IMR-90 (cell line): ENCODE measurements at regions not wholly inside any gene's neighbourhood (a gene's known extent, or its start where the extent isn't known, plus 50 kb on each side); places are given as distances from the start of the nearest gene placed in this dataset.

Experiments
- ATAC-seq: fragments of 200-7000 bp; cut with Tn5 transposase; 2 replicates; pipeline ENCODE4 v1.9.1; 2020; ENCODE audit warnings: low read depth, mild to moderate bottlenecking, moderate library complexity
- BruUV-seq: library from RNA; stranded (reverse); fragments of 400-500 nt; replicated peaks from 2 replicates; lab custom pipeline; 2021; lab: Mats Ljungman, UMichigan
- CTCF ChIA-PET: fragments of 300-600 bp; formaldehyde crosslinking; extraction: SDS; loops from one replicate; lab custom pipeline; 2021; ENCODE audit warnings: antibody characterized with exemption; lab: Yijun Ruan, JAX
- POLR2A ChIA-PET: fragments of 300-600 bp; sonication (Branson Sonifier 250); formaldehyde crosslinking; loops from one replicate; lab custom pipeline; 2022; ENCODE audit warnings: antibody characterized with exemption; ENCODE audit not compliant: unreplicated experiment; lab: Charles Lee
- DNase-seq: peaks from one replicate; pipeline ENCODE4 v3.0.0; 2013
- H2AFZ ChIP-seq: replicated peaks from 2 replicates; pipeline ENCODE3; 2013; ENCODE audit warnings: low read length, mild to moderate bottlenecking; ENCODE audit not compliant: poor library complexity
- H2AK5ac ChIP-seq: 2 replicates; pipeline ENCODE4 v1.6.1; 2013; ENCODE audit warnings: low read depth, low read length, inconsistent platforms
- H2AK9ac ChIP-seq: replicated peaks from 2 replicates; pipeline ENCODE3; 2013; ENCODE audit warnings: mild to moderate bottlenecking, low read depth, low read length, moderate library complexity; ENCODE audit not compliant: poor library complexity
- H2BK120ac ChIP-seq: 2 replicates; pipeline ENCODE4 v1.6.1; 2013; ENCODE audit warnings: low read depth, low read length, inconsistent platforms
- H2BK15ac ChIP-seq: 3 replicates; pipeline ENCODE4 v1.6.1; 2013; ENCODE audit warnings: low read depth, low read length, inconsistent platforms
- H2BK20ac ChIP-seq: 2 replicates; pipeline ENCODE4 v1.6.1; 2013; ENCODE audit warnings: low read depth, mild to moderate bottlenecking, inconsistent platforms, low read length, moderate library complexity
- H2BK5ac ChIP-seq: 2 replicates; pipeline ENCODE4 v1.6.1; 2013; ENCODE audit warnings: mild to moderate bottlenecking, low read depth, low read length, inconsistent platforms; ENCODE audit not compliant: poor library complexity, severe bottlenecking
- H3K14ac ChIP-seq: replicated peaks from 2 replicates; pipeline ENCODE4 v1.6.1; 2013; ENCODE audit warnings: low read depth, low read length, inconsistent platforms
- H3K18ac ChIP-seq: 2 replicates; pipeline ENCODE4 v1.6.1; 2013; ENCODE audit warnings: low read depth, low read length, control low read depth
- H3K23ac ChIP-seq: 2 replicates; pipeline ENCODE4 v1.6.1; 2013; ENCODE audit warnings: low read depth, low read length, inconsistent platforms
- H3K27ac ChIP-seq: 2 replicates; pipeline ENCODE4 v1.5.1; 2013; ENCODE audit warnings: mild to moderate bottlenecking, control low read depth, low read length; ENCODE audit not compliant: insufficient read depth
- H3K27me3 ChIP-seq: 2 replicates; pipeline ENCODE4 v1.6.1; 2013; ENCODE audit warnings: low read length; ENCODE audit not compliant: control insufficient read depth, insufficient read depth
- H3K36me3 ChIP-seq: 2 replicates; pipeline ENCODE4 v1.6.1; 2013; ENCODE audit warnings: low read length, mixed read lengths; ENCODE audit not compliant: control insufficient read depth, insufficient read depth
- H3K4ac ChIP-seq: 2 replicates; pipeline ENCODE4 v1.6.1; 2013; ENCODE audit warnings: low read depth, low read length, inconsistent platforms
- H3K4me1 ChIP-seq: 2 replicates; pipeline ENCODE4 v1.6.1; 2013; ENCODE audit warnings: low read length, mixed read lengths; ENCODE audit not compliant: control insufficient read depth, insufficient read depth
- H3K4me2 ChIP-seq: 2 replicates; pipeline ENCODE4 v1.6.1; 2013; ENCODE audit warnings: low read depth, mild to moderate bottlenecking, control low read depth, low read length, moderate library complexity
- H3K4me3 ChIP-seq: 2 replicates; pipeline ENCODE4 v1.5.1; 2013; ENCODE audit warnings: low read depth, mild to moderate bottlenecking, control low read depth, low read length, moderate library complexity; ENCODE audit not compliant: insufficient read depth
- H3K56ac ChIP-seq: 2 replicates; pipeline ENCODE4 v1.6.1; 2013; ENCODE audit warnings: low read length, inconsistent platforms; ENCODE audit not compliant: insufficient read depth; ENCODE audit errors: extremely low read depth
- H3K79me1 ChIP-seq, 2 experiments: 2 replicates each; pipeline ENCODE4 v1.6.1; 2013; ENCODE audit warnings: low read length in 2 of 2, inconsistent platforms in 1 of 2, low read depth in 1 of 2
- H3K9ac ChIP-seq: 2 replicates; pipeline ENCODE4 v1.6.1; 2013; ENCODE audit warnings: low read depth, low read length, control low read depth
- H3K9me1 ChIP-seq: 2 replicates; pipeline ENCODE4 v1.6.1; 2013; ENCODE audit warnings: low read length, inconsistent platforms; ENCODE audit not compliant: insufficient read depth
- H3K9me3 ChIP-seq: 2 replicates; pipeline ENCODE4 v1.6.1; 2013; ENCODE audit warnings: low read length; ENCODE audit not compliant: control insufficient read depth, insufficient read depth
- H4K20me1 ChIP-seq: 2 replicates; pipeline ENCODE4 v1.6.1; 2013; ENCODE audit warnings: low read length, inconsistent platforms; ENCODE audit not compliant: insufficient read depth
- H4K5ac ChIP-seq: 2 replicates; pipeline ENCODE4 v1.6.1; 2013; ENCODE audit warnings: mild to moderate bottlenecking, low read depth, low read length, control low read depth
- H4K8ac ChIP-seq, 2 experiments: 2 replicates each; pipeline ENCODE4 v1.6.1; 2013; ENCODE audit warnings: low read depth in 2 of 2, low read length in 2 of 2, control low read depth in 1 of 2, inconsistent platforms in 1 of 2
- H4K91ac ChIP-seq: 2 replicates; pipeline ENCODE4 v1.6.1; 2013; ENCODE audit warnings: low read depth, low read length, inconsistent platforms; ENCODE audit not compliant: insufficient read depth
- BHLHE40 ChIP-seq: fragments of 150-350 bp; IDR thresholded peaks from 2 replicates; pipeline ENCODE4 v1.6.1; 2016; ENCODE audit warnings: mild to moderate bottlenecking, low read depth, low read length
- POLR2A ChIP-seq: IDR thresholded peaks from 2 replicates; pipeline ENCODE4 v1.6.1; 2012; ENCODE audit warnings: mild to moderate bottlenecking, low read depth, low read length
- USF2 ChIP-seq: fragments of 150-350 bp; IDR thresholded peaks from 2 replicates; pipeline ENCODE4 v1.6.1; 2017; ENCODE audit warnings: mild to moderate bottlenecking, antibody characterized with exemption, low read length, low read depth
- WGBS, 2 experiments: methylation state at CpG; one replicate each; pipeline versions ENCODE4 v1.1.5 to v1.1.7; 2013; ENCODE audit warnings: missing lambda C conversion rate in 2 of 2; ENCODE audit not compliant: insufficient read length in 1 of 2; ENCODE audit errors: extremely low coverage in 2 of 2; 5-methylcytosine and 5-hydroxymethylcytosine counted together
- dilution Hi-C: fragments of 300-500 bp; cut with HindIII; formaldehyde crosslinking; loops from one replicate; pipeline ENCODE4 v1.14.3; 2018; ENCODE audit warnings: low sequenced_read_pairs; ENCODE audit not compliant: unreplicated experiment
- in situ Hi-C: fragments of 300-500 bp; cut with MboI; formaldehyde crosslinking; loops from 3 replicates; pipeline ENCODE4 v1.14.3; 2019; ENCODE audit warnings: low sequenced_read_pairs, inconsistent platforms, mixed read lengths
- intact Hi-C: fragments of 100-400 bp; cut with micrococcal nuclease; formaldehyde crosslinking; loops from 2 replicates; pipeline ENCODE4 v1.10.0; 2022

GRCh38 chr1:57503337-57503736 lies 79.5 kb upstream of the DAB1 start:
- dilution Hi-C loops (no loop called here), in situ Hi-C loops (no loop called here), intact Hi-C loops (no loop called here)
- ATAC-seq = no peak
- POLR2A ChIA-PET = no interaction called here
- no peak overlapping the region for H4K91ac ChIP-seq
- no TSS peak for BruUV-seq
- no peak overlapping the region for H2AFZ ChIP-seq
- no peak overlapping the region for H3K4ac ChIP-seq
- CTCF ChIA-PET = no interaction called here
- no peaks in the 10 kb centered on the region for H3K79me1 ChIP-seq
- no peaks in the 10 kb centered on the region; the same call in none of the 2 replicates for H3K27me3 ChIP-seq
- no peak overlapping the region for H3K23ac ChIP-seq
- no peak overlapping the region for H4K5ac ChIP-seq
- H2BK120ac ChIP-seq = no peak overlapping the region
- H3K36me3 ChIP-seq = no peaks in the 10 kb centered on the region
- no peaks in the 10 kb centered on the region for H3K9me3 ChIP-seq
- H2AK9ac ChIP-seq = no peak overlapping the region
- no peak overlapping the region for H4K8ac ChIP-seq
- no peaks in the 10 kb centered on the region for H3K4me1 ChIP-seq
- no peak overlapping the region for H2BK15ac ChIP-seq
- no peak overlapping the region for H3K56ac ChIP-seq
- DNase-seq = no peak
- no peak overlapping the region for H3K27ac ChIP-seq
- no peak overlapping the region for H3K18ac ChIP-seq
- H3K9ac ChIP-seq = no peak overlapping the region
- no peak overlapping the region for H2BK20ac ChIP-seq
- H3K9me1 ChIP-seq = no peaks in the 10 kb centered on the region
- no CpG with 5 or more reads among the region's 1 CpG for WGBS, 2 experiments
- H2AK5ac ChIP-seq = no peak overlapping the region
- no peak overlapping the region for H3K14ac ChIP-seq
- no peak overlapping the region for H2BK5ac ChIP-seq
- no peaks in the 10 kb centered on the region for H4K20me1 ChIP-seq
- no peak overlapping the region for H3K4me3 ChIP-seq
- TF ChIP-seq USF2 = no peak
- no peak for TF ChIP-seq BHLHE40
- no peak for TF ChIP-seq POLR2A
- no peak overlapping the region for H3K4me2 ChIP-seq
